Hepatocyte (in vitro differentiated cells): ENCODE measurements at regions not wholly inside any gene's neighbourhood (a gene's known extent, or its start where the extent isn't known, plus 50 kb on each side); places are given as distances from the start of the nearest gene placed in this dataset.

ENCODE experiments used
- DNase-seq: peaks from one replicate; pipeline ENCODE4 v3.0.0-alpha.2; 2016; ENCODE audit warnings: low spot score
- H2AFZ ChIP-seq: fragments of 200-600 bp; sonication (generic); 2 replicates; pipeline ENCODE4 v1.6.0; 2016; ENCODE audit warnings: antibody characterized with exemption, mild to moderate bottlenecking
- H3K27ac ChIP-seq: fragments of 200-600 bp; sonication (generic); 2 replicates; pipeline ENCODE4 v1.5.1; 2016; ENCODE audit warnings: mild to moderate bottlenecking
- H3K27me3 ChIP-seq: fragments of 200-600 bp; sonication (generic); 2 replicates; pipeline ENCODE4 v1.6.1; 2016
- H3K36me3 ChIP-seq: fragments of 200-600 bp; sonication (generic); replicated peaks from 2 replicates; pipeline ENCODE4 v1.5.1; 2016; ENCODE audit warnings: low read depth; ENCODE audit not compliant: insufficient read depth
- H3K4me1 ChIP-seq: fragments of 200-600 bp; sonication (generic); 2 replicates; pipeline ENCODE4 v1.5.1; 2016; ENCODE audit warnings: mild to moderate bottlenecking, moderate library complexity; ENCODE audit not compliant: insufficient read depth
- H3K4me2 ChIP-seq: fragments of 200-600 bp; sonication (generic); 2 replicates; pipeline ENCODE4 v1.6.0; 2016
- H3K4me3 ChIP-seq: fragments of 200-600 bp; sonication (generic); 2 replicates; pipeline ENCODE4 v1.5.1; 2016; ENCODE audit warnings: mild to moderate bottlenecking
- H3K79me2 ChIP-seq: fragments of 200-600 bp; sonication (generic); 2 replicates; pipeline ENCODE4 v1.6.0; 2017; ENCODE audit warnings: mild to moderate bottlenecking
- H3K9me2 ChIP-seq: fragments of 200-600 bp; sonication (generic); replicated peaks from 2 replicates; pipeline ENCODE4 v1.6.0; 2017; ENCODE audit warnings: mild to moderate bottlenecking; ENCODE audit not compliant: insufficient read depth
- H3K9me3 ChIP-seq: fragments of 200-600 bp; sonication (generic); 2 replicates; pipeline ENCODE4 v1.5.1; 2016; ENCODE audit warnings: low read depth, mild to moderate bottlenecking
- H4K20me1 ChIP-seq: fragments of 200-600 bp; sonication (generic); 2 replicates; pipeline ENCODE4 v1.6.0; 2016; ENCODE audit warnings: mild to moderate bottlenecking; ENCODE audit not compliant: insufficient read depth, poor library complexity, severe bottlenecking
- EZH2 ChIP-seq: fragments of 200-600 bp; sonication (generic); IDR thresholded peaks from 2 replicates; pipeline ENCODE4 v1.6.1; 2016; ENCODE audit warnings: antibody characterized with exemption, mild to moderate bottlenecking, borderline replicate concordance
- EZH2phosphoT487 ChIP-seq: fragments of 200-600 bp; sonication (generic); IDR thresholded peaks from one replicate; pipeline ENCODE4 v1.6.1; 2018; ENCODE audit warnings: antibody characterized with exemption, mild to moderate bottlenecking, low read depth, moderate library complexity; ENCODE audit not compliant: unreplicated experiment, severe bottlenecking
- WGBS: methylation state at CpG from one replicate; pipeline ENCODE4 v1.1.6; 2016; ENCODE audit warnings: low lambda C conversion rate; ENCODE audit errors: missing lambda C conversion rate; 5-methylcytosine and 5-hydroxymethylcytosine counted together
- TF ChIP-seq, protein P1 (sequence below): fragments of 200-600 bp; sonication (generic); IDR thresholded peaks from 2 replicates; pipeline ENCODE4 v1.5.1; 2016; ENCODE audit warnings: antibody characterized with exemption, mild to moderate bottlenecking; ENCODE audit not compliant: poor library complexity

DNA sequence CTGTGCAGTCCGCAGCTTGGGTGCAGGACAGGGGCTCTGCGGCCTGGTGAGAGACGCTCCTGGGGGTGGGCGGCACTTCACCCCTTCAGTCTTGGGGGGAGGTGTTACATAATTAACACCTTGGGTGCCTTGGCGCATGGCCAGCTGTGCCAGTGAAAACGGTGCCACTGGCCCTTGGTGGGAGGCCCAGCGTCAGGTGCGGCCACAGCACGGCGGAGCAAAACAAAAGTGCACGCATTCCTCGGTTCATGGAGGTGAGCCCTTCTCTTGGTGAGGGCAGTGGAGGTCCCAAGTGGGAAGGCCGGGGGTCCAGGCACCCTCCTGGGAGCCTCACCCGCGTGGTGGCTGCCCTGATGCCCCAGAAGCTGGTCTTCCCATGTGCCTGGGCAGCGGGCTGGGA, 89.8 kb downstream of the ENGASE start:
- Histone ChIP-seq H2AFZ (no peak overlapping the region), H3K27me3 (peaks cover 5% of the 10 kb centered on the region), H3K4me3 (no peak overlapping the region), H3K27ac (no peak overlapping the region), H3K4me1 (no peaks in the 10 kb centered on the region), H3K79me2 (no peaks in the 10 kb centered on the region), H3K36me3 (no peaks in the 10 kb centered on the region), H3K4me2 (no peak overlapping the region), H3K9me3 (no peaks in the 10 kb centered on the region), H3K9me2 (no peaks in the 10 kb centered on the region), H4K20me1 (no peaks in the 10 kb centered on the region)
- 94% methylated on average over 16 of the region's 16 CpGs for WGBS
- no peak for TF ChIP-seq EZH2phosphoT487
- TF ChIP-seq EZH2: no peak
- TF ChIP-seq, protein P1, sequence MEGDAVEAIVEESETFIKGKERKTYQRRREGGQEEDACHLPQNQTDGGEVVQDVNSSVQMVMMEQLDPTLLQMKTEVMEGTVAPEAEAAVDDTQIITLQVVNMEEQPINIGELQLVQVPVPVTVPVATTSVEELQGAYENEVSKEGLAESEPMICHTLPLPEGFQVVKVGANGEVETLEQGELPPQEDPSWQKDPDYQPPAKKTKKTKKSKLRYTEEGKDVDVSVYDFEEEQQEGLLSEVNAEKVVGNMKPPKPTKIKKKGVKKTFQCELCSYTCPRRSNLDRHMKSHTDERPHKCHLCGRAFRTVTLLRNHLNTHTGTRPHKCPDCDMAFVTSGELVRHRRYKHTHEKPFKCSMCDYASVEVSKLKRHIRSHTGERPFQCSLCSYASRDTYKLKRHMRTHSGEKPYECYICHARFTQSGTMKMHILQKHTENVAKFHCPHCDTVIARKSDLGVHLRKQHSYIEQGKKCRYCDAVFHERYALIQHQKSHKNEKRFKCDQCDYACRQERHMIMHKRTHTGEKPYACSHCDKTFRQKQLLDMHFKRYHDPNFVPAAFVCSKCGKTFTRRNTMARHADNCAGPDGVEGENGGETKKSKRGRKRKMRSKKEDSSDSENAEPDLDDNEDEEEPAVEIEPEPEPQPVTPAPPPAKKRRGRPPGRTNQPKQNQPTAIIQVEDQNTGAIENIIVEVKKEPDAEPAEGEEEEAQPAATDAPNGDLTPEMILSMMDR: no peak
- no peak for DNase-seq

DNA sequence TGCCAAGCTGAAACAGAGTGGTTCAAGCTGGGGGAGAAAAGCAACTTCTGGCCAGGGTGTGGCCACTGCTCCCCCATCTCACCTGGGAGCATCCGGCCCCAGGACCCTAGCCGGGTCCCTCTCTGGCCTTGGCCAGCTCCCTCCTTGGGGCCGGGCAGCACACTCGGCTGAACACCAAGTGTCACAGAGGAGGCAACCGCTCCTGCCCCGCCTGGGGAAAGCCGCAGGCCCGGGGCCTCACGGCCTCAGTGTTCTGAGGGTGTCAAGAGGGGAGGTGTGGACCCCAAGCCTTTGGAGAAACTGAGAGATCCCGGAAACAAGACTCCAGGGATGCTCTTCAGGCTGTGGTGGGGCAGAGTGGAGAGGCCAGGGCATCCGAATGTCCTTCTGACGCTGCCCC, 88.4 kb downstream of the ENGASE start:
- no peak for TF ChIP-seq EZH2phosphoT487
- TF ChIP-seq EZH2: no peak
- TF ChIP-seq, protein P1: no peak
- H3K9me2 ChIP-seq: no peaks in the 10 kb centered on the region
- no peaks in the 10 kb centered on the region for H3K9me3 ChIP-seq
- 76% methylated on average over 12 of the region's 12 CpGs for WGBS
- H3K36me3 ChIP-seq: no peaks in the 10 kb centered on the region
- no peak overlapping the region for H2AFZ ChIP-seq
- H4K20me1 ChIP-seq: no peaks in the 10 kb centered on the region
- no peak overlapping the region for H3K4me2 ChIP-seq
- H3K4me1 ChIP-seq: no peaks in the 10 kb centered on the region
- H3K79me2 ChIP-seq: no peaks in the 10 kb centered on the region
- no peak overlapping the region for H3K27ac ChIP-seq
- H3K27me3 ChIP-seq: peaks cover 10% of the 10 kb centered on the region
- no peak for DNase-seq
- H3K4me3 ChIP-seq: no peak overlapping the region

DNA sequence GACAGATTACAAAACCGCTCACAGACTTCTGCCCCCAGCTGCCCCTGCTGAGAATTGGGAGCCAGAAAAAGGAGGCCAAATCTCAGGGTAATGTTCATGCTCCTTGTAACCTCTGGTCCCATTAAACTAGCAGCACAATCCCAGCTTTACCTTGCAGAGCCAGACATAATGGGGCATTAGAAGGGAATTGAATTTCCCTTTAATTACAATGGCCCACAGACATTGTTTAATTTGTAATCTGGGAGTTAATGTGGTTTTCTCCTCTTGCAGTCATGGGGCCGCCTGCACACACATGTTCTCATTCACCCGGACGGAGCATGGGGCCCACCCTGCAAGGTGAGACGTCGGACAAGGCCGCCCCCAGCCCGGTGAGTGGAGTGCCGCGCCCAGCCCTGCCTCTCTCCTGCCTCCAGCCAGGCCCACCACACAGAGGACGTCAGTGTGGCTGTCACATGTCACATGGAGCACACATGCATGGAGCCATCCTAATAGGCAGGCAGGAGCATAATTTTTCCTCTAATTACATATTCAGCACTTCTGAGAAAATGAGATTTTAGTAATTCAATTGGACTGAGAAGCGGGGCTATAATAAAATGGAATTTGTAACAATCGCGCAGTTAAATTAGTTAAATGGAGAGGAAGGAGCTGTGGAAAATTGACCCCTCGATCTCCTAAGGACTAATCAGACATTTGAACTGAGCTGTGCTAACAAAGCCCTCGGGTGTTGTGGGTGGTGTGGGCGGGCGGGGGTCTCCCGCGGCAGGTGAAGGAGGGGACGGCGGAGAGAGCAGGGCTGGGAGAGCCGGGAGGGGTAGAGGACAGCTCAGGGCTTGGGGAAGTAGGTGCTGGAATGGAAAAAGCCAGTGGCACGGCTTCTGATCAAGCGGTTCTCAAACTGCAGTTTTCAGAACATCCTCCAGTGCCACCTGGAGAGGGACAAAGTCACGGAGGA, 87.7 kb downstream of the ENGASE start:
- no peaks in the 10 kb centered on the region for H3K9me2 ChIP-seq
- 62% methylated on average over 20 of the region's 26 CpGs for WGBS
- H3K4me3 ChIP-seq: no peak overlapping the region
- no peak overlapping the region for H2AFZ ChIP-seq
- TF ChIP-seq, protein P1: no peak
- TF ChIP-seq EZH2 (no peak), EZH2phosphoT487 (no peak)
- no peak for DNase-seq
- no peak overlapping the region for H3K4me2 ChIP-seq
- H3K79me2 ChIP-seq: no peaks in the 10 kb centered on the region
- H4K20me1 ChIP-seq: no peaks in the 10 kb centered on the region
- H3K9me3 ChIP-seq: no peaks in the 10 kb centered on the region
- H3K27me3 ChIP-seq: peaks cover 10% of the 10 kb centered on the region
- no peaks in the 10 kb centered on the region for H3K4me1 ChIP-seq
- H3K27ac ChIP-seq: no peak overlapping the region
- no peaks in the 10 kb centered on the region for H3K36me3 ChIP-seq
